Bone marrow (tissue), 2 donors: ENCODE measurements at regions not wholly inside any gene's neighbourhood (a gene's known extent, or its start where the extent isn't known, plus 50 kb on each side); places are given as distances from the start of the nearest gene placed in this dataset.
"Not testable (repeated sequence)": the region's sequence is repeated elsewhere in the genome, so short reads cannot be mapped to it uniquely, and the experiment has no call there.

Experiments
- DNase-seq, 2 donors: peaks; one replicate each; lab custom pipeline; 2025; lab: John Stamatoyannopoulos, UW

GRCh38 chr11:69952229-69952975 lies 125.7 kb upstream of the ANO1 start:
- not testable (repeated sequence) for DNase-seq

GRCh38 chr11:69953356-69953755 lies 124.8 kb upstream of the ANO1 start:
- DNase-seq: no peak

GRCh38 chr11:69954756-69955155 lies 123.4 kb upstream of the ANO1 start:
- DNase-seq: no peak

- no peak for DNase-seq
Measured at GRCh38 chr11:69956669-69957190, 121.4 kb upstream of the ANO1 start.

GRCh38 chr11:69957849-69958248 lies 120.3 kb upstream of the ANO1 start:
- DNase-seq: no peak

- DNase-seq: no peak
Measured at GRCh38 chr11:69958308-69958707, 119.8 kb upstream of the ANO1 start.

- no peak for DNase-seq
Measured at GRCh38 chr11:69959461-69959860, 118.7 kb upstream of the ANO1 start.

- DNase-seq: no peak
Measured at GRCh38 chr11:69961738-69962137, 116.4 kb upstream of the ANO1 start.

- DNase-seq: no peak
Measured at GRCh38 chr11:69962152-69962551, 116.0 kb upstream of the ANO1 start.

GRCh38 chr11:69963533-69964246 lies 114.4 kb upstream of the ANO1 start:
- no peak for DNase-seq

- no peak for DNase-seq
Measured at GRCh38 chr11:69964247-69964643, 113.9 kb upstream of the ANO1 start.

GRCh38 chr11:69965821-69966582 lies 112.1 kb upstream of the ANO1 start:
- DNase-seq: no peak

GRCh38 chr11:69966583-69966835 lies 111.6 kb upstream of the ANO1 start:
- DNase-seq: no peak

GRCh38 chr11:69966910-69967483 lies 111.1 kb upstream of the ANO1 start:
- no peak for DNase-seq

GRCh38 chr11:69967484-69967883 lies 110.6 kb upstream of the ANO1 start:
- DNase-seq: no peak

GRCh38 chr11:69968396-69969347 lies 109.4 kb upstream of the ANO1 start:
- no peak for DNase-seq

- no peak for DNase-seq
Measured at GRCh38 chr11:69969890-69970784, 108.0 kb upstream of the ANO1 start.

- no peak for DNase-seq
Measured at GRCh38 chr11:69970785-69971535, 107.2 kb upstream of the ANO1 start.

GRCh38 chr11:69971741-69972140 lies 106.4 kb upstream of the ANO1 start:
- DNase-seq: no peak
